ENCODE measurements at regions not wholly inside any gene's neighbourhood (a gene's known extent, or its start where the extent isn't known, plus 50 kb on each side); places are given as distances from the start of the nearest gene placed in this dataset.

GRCh38 chr3:72044231-72044855, 259.4 kb upstream of the PROK2 start:
- TF ChIP-seq CTCF (conservative IDR thresholded peaks at IDR 0.05; ENCODE audit: low read depth, low read length) (no peak), EZH2 (IDR thresholded peaks at IDR 0.05; ENCODE audit: borderline replicate concordance, low read depth, low read length, poor library complexity, severe bottlenecking) (no peak)
